NCI-H128 (cell line): ENCODE measurements at regions not wholly inside any gene's neighbourhood (a gene's known extent, or its start where the extent isn't known, plus 50 kb on each side); places are given as distances from the start of the nearest gene placed in this dataset.
"Not testable (repeated sequence)": the region's sequence is repeated elsewhere in the genome, so short reads cannot be mapped to it uniquely, and the experiment has no call there.

Source experiments
- DNase-seq: peaks from one replicate; lab custom pipeline; 2025; ENCODE audit not compliant: unreplicated experiment; lab: John Stamatoyannopoulos, UW

- DNase-seq = no peak
Measured at GRCh38 chr10:123375097-123375496, 220.9 kb downstream of the BUB3 start.

- DNase-seq = no peak
Measured at GRCh38 chr10:123375738-123376137, 221.5 kb downstream of the BUB3 start.

- no peak for DNase-seq
Measured at GRCh38 chr10:123377883-123378282, 223.7 kb downstream of the BUB3 start.

- no peak for DNase-seq
Measured at GRCh38 chr10:123378302-123378701, 224.1 kb downstream of the BUB3 start.

- DNase-seq = no peak
Measured at GRCh38 chr10:123379156-123379555, 225.0 kb downstream of the BUB3 start.

- no peak for DNase-seq
Measured at GRCh38 chr10:123380491-123381085, 226.4 kb downstream of the BUB3 start.

GRCh38 chr10:123381224-123381623 lies 227.0 kb downstream of the BUB3 start:
- DNase-seq = no peak

- DNase-seq = no peak
Measured at GRCh38 chr10:123382491-123382890, 228.3 kb downstream of the BUB3 start.

- DNase-seq = no peak
Measured at GRCh38 chr10:123385508-123386080, 231.4 kb downstream of the BUB3 start.

- DNase-seq = no peak
Measured at GRCh38 chr10:123389520-123389919, 235.3 kb downstream of the BUB3 start.

GRCh38 chr10:123390332-123390731 lies 236.1 kb downstream of the BUB3 start:
- DNase-seq = no peak

- DNase-seq = no peak
Measured at GRCh38 chr10:123390874-123391273, 236.7 kb downstream of the BUB3 start.

- DNase-seq = no peak
Measured at GRCh38 chr10:123391275-123392028, 237.2 kb downstream of the BUB3 start.

- DNase-seq = no peak
Measured at GRCh38 chr10:123392182-123392963, 238.2 kb downstream of the BUB3 start.

- no peak for DNase-seq
Measured at GRCh38 chr10:123393170-123393569, 239.0 kb downstream of the BUB3 start.

- DNase-seq = no peak
Measured at GRCh38 chr10:123394382-123394781, 240.2 kb downstream of the BUB3 start.

- not testable (repeated sequence) for DNase-seq
Measured at GRCh38 chr10:123395234-123395633, 241.0 kb downstream of the BUB3 start.

GRCh38 chr10:123395906-123396305 lies 241.7 kb downstream of the BUB3 start:
- DNase-seq = no peak

GRCh38 chr10:123398180-123398591 lies 244.0 kb downstream of the BUB3 start:
- DNase-seq = no peak

GRCh38 chr10:123398756-123399155 lies 244.6 kb downstream of the BUB3 start:
- DNase-seq = no peak

- DNase-seq = no peak
Measured at GRCh38 chr10:123399276-123399839, 245.2 kb downstream of the BUB3 start.
